ENCODE measurements at regions not wholly inside any gene's neighbourhood (a gene's known extent, or its start where the extent isn't known, plus 50 kb on each side); places are given as distances from the start of the nearest gene placed in this dataset.

DNA sequence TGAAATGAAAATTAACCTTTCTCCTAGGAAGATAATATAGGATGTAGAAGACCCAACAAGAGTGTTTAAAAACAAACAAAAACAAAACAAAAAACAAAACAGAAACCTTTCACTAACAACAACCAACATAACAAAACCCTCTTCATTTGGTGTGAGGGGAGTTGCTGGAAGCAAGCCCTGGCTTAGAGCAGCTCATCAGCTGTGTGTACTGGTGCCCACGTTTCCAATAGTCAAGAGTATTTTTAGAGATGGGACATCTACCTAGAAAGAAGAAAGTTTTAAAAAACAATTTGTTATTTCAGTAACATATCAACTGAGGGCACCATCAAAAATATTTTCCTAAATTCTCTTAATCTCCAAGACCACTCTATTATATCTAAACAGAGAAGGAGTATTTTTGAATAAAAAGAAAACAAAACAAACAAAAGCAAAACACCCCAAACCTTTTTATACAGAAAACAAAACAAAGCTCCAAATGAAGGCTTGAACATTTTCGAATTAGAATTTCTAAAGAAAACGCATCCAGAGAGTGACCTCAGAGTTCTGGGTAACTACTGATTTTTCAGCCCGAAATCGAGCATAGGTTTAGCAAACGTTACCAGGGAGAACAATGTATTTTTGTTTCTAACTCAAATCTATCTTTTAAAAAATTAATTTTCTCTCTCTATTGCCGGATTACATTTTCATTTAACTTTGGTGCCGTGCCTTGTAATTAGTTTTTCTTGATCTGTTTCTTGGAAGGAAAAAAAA is 134.6 kb downstream of the INSIG2 start:
- no peak for DNase-seq

- DNase-seq, result no peak
Measured at GRCh38 chr2:118222273-118222594, 134.0 kb downstream of the INSIG2 start.

DNA sequence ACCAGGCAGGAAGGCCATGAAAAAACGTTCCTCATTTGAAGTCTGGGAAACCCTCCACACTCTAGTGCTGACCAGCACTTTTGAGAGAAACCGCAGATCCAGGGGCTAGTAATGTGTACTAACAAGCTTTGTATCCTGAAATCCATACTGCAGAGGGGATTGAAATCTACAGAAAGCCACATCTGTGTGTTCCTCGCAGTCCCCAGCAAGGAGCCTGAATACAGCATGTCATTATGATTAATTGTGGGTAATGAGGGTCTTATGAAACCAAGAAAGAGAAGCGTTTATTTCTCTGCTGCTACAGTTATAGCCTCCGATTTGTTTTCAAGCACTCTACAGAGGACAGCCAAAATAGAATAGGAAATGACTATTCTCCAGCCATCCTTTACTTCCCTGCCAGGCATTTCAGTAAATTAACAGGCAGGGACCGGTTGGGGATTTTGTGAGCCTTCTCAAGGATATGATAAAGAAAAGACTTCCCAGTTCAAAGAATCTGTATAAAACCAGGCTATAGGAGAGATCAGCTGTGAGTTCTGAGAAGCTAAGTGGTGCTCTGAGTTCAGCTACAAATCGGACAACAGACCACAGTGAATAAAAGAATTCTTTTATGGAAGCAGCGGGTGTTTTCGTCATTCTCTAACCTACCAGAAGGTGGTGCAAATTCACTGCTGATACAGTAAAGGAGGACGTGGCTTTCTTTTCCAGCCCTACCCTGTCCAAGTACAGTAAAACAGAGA is 133.4 kb downstream of the INSIG2 start:
- no peak for DNase-seq

DNA sequence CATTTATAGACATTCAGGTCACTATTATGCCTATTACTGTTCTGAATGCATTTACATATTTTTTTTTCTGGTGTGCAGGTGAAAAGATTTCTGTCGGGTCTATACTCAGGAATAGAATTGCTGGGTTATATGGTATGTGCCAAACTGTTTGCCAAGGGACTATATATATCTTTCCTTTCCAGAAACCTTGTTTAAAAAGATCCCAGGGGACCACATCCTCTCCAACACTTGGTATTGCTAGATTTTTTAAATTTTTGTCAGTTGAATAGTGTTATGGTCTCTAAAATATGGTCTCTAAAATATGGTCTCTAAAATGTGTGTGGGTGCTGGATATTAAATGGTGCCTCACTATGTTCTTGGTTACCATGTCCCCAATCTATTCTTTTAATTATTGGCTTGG is 131.3 kb downstream of the INSIG2 start:
- DNase-seq, result no peak

GRCh38 chr2:118216224-118216623 is 128.0 kb downstream of the INSIG2 start:
- DNase-seq, result no peak

GRCh38 chr2:118209727-118210126 is 121.5 kb downstream of the INSIG2 start:
- no peak for DNase-seq

DNA sequence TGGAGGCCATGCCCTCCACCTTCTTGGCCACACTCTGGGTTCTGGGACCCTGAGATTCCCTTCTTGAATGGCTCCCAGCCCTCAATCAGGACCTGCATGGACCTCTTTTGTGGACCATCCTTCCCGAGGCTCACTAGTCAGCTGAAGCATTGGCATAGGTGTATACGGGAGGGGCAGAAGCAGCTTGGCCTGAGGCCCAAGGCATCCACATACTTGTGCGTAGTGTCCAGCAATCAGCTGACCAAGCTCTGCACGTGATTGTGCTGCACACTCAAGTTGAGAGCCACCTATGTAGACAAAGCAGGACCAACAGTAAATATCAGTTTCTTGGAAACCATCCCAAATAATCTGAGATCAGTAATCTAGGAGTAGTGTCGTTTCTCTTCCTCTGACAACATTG is 119.6 kb downstream of the INSIG2 start:
- DNase-seq, result no peak

- DNase-seq, result no peak
Measured at GRCh38 chr2:118202707-118203303, 114.5 kb downstream of the INSIG2 start.

- DNase-seq, result no peak
Measured at GRCh38 chr2:118198268-118198667, 110.0 kb downstream of the INSIG2 start.

GRCh38 chr2:118197011-118197675 is 108.9 kb downstream of the INSIG2 start:
- no peak for DNase-seq

GRCh38 chr2:118190474-118190873 is 102.2 kb downstream of the INSIG2 start:
- DNase-seq, result no peak

DNA sequence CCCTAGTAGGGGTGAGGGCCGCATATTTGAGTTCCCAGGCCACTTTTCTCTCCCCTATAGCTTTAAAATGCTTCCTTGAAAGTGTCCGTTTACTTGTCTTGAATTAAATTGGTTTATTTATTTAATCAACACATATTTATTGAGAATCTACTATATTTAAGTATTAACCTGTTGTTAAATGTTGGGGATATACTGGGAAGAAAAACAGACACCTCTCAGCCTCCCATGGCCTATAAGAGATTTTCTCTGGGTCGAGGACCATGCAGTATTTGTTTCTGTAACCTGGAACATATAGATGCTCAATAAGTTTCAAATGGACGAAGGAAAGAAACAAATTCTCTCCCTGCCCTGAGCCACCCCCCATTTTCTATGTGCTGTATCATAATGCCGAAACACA is 98.6 kb downstream of the INSIG2 start:
- no peak for DNase-seq

- DNase-seq, result peak; percentile 52
Measured at GRCh38 chr2:118186110-118186857, 98.0 kb downstream of the INSIG2 start.

GRCh38 chr2:118185210-118186109 is 97.2 kb downstream of the INSIG2 start:
- no peak for DNase-seq

- no peak for DNase-seq
Measured at GRCh38 chr2:118183381-118183780, 95.1 kb downstream of the INSIG2 start.

GRCh38 chr2:118179445-118179844 is 91.2 kb downstream of the INSIG2 start:
- no peak for DNase-seq

- DNase-seq, result no peak
Measured at GRCh38 chr2:118177884-118178283, 89.6 kb downstream of the INSIG2 start.

DNA sequence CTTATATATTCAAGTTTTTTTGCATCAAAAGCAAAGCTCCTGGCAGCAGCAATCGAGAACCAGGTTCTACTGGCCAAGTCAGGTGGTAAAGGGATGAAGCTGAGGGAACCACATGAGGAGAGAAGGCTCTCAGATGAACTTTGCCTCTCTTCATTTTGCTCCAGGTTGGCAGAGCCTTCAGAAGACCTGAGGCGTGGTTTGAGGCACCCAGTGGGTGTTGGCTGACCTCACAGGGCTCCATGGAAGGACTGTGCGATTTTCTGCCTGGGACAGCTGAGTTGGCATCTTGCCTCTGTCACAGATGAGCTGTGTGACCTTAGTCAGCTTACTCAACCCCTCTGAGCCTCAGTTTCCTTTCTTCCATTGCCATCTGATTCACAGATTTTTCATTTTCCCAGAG is 89.0 kb downstream of the INSIG2 start:
- no peak for DNase-seq

DNA sequence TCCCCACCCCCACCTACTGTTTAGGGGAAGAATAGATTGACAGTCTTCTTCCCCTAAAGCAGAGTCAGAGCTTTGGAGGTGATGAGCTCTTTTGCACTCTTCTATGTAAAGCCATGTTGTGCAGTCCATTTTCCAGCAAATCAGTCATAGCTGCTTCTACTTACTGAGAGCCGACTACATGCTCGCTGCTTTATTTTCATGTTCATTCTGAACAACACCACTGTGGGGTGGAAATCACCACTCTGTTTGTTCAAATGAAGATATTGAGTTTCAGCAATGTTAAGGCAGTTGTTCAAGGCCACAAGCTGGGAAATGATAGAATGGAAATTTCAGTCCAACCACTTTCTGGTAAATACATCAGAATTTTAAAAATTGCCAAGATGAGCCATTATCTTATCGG is 88.3 kb downstream of the INSIG2 start:
- no peak for DNase-seq

- no peak for DNase-seq
Measured at GRCh38 chr2:118171546-118171945, 83.3 kb downstream of the INSIG2 start.

DNA sequence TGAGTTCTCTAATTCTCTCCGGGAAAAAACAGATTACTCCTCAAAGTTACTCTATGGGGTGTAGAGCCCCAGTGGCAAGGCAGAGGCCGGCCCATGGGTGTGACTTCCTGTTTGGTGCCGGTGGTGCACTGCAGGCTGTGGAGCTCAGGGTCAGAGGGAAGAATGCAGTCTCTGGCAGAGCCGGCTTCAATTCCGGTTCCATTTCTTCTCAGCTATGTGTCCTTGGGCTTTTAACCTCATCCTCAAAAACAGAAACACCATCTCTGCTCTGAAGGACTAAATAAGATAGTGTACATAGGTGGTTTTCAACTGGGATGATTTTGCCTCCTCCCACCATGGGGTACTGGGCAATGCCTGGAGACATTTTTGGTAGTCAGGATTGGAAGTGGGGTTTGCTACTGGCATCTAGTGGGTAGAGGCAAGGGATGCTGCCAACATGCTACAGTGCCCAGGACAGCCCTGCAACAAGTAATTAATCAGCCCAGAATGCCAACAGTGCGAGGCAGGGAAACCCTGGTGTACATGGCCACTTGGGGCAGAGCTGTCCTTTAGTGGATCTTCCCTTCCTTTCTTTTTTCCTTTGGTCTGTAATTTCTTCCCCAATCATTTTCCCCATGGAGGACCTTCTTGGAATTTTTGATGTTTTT is 81.2 kb downstream of the INSIG2 start:
- no peak for DNase-seq

All from GOT3 (cell line).